ENCODE measurements at regions not wholly inside any gene's neighbourhood (a gene's known extent, or its start where the extent isn't known, plus 50 kb on each side); places are given as distances from the start of the nearest gene placed in this dataset.

- peaks cover 17% of the 10 kb centered on the region; the same call in 1 of the 2 replicates for H3K9me3 Mint-ChIP-seq
- DNase-seq = no peak
- TF ChIP-seq CTCF (IDR thresholded peaks at IDR 0.05) = no peak
- no peaks in the 10 kb centered on the region for H3K4me1 Mint-ChIP-seq (ENCODE audit: low read depth)
- peaks cover 27% of the 10 kb centered on the region for H3K27me3 Mint-ChIP-seq (ENCODE audit: insufficient read depth)
- no peak overlapping the region for H3K4me3 Mint-ChIP-seq
- no peak overlapping the region for H3K27ac Mint-ChIP-seq
- H3K36me3 Mint-ChIP-seq (ENCODE audit: low read depth) = no peaks in the 10 kb centered on the region
Observed at GRCh38 chr10:133024704-133025557, 62.8 kb upstream of the ADGRA1 start.

GRCh38 chr10:133023216-133023843 lies 64.4 kb upstream of the ADGRA1 start:
- TF ChIP-seq CTCF (IDR thresholded peaks at IDR 0.05) = no peak
- H3K4me1 Mint-ChIP-seq (ENCODE audit: low read depth) = no peaks in the 10 kb centered on the region
- no peak overlapping the region for H3K27ac Mint-ChIP-seq
- H3K27me3 Mint-ChIP-seq (ENCODE audit: insufficient read depth) = peaks cover 27% of the 10 kb centered on the region
- H3K4me3 Mint-ChIP-seq = no peak overlapping the region
- peaks cover 21% of the 10 kb centered on the region; the same call in 1 of the 2 replicates for H3K9me3 Mint-ChIP-seq
- no peaks in the 10 kb centered on the region for H3K36me3 Mint-ChIP-seq (ENCODE audit: low read depth)
- no peak for DNase-seq

- no peak overlapping the region for H3K27ac Mint-ChIP-seq
- H3K4me1 Mint-ChIP-seq (ENCODE audit: low read depth) = no peaks in the 10 kb centered on the region
- peaks cover 27% of the 10 kb centered on the region for H3K27me3 Mint-ChIP-seq (ENCODE audit: insufficient read depth)
- no peaks in the 10 kb centered on the region for H3K36me3 Mint-ChIP-seq (ENCODE audit: low read depth)
- no peak for DNase-seq
- H3K4me3 Mint-ChIP-seq = no peak overlapping the region
- no peak for TF ChIP-seq CTCF (IDR thresholded peaks at IDR 0.05)
- peaks cover 21% of the 10 kb centered on the region; the same call in 1 of the 2 replicates for H3K9me3 Mint-ChIP-seq
Observed at GRCh38 chr10:133022776-133023100, 65.0 kb upstream of the ADGRA1 start.

GRCh38 chr10:133021963-133022775 lies 65.6 kb upstream of the ADGRA1 start:
- H3K27me3 Mint-ChIP-seq (ENCODE audit: insufficient read depth) = peaks cover 22% of the 10 kb centered on the region
- no peak for DNase-seq
- no peak for TF ChIP-seq CTCF (IDR thresholded peaks at IDR 0.05)
- H3K4me1 Mint-ChIP-seq (ENCODE audit: low read depth) = no peaks in the 10 kb centered on the region
- no peak overlapping the region for H3K4me3 Mint-ChIP-seq
- no peaks in the 10 kb centered on the region for H3K36me3 Mint-ChIP-seq (ENCODE audit: low read depth)
- H3K9me3 Mint-ChIP-seq = peaks cover 21% of the 10 kb centered on the region; the same call in 1 of the 2 replicates
- H3K27ac Mint-ChIP-seq = no peak overlapping the region

GRCh38 chr10:133021116-133021962 lies 66.4 kb upstream of the ADGRA1 start:
- Mint-ChIP-seq H3K27me3 (ENCODE audit: insufficient read depth) (peaks cover 18% of the 10 kb centered on the region), H3K27ac (no peak overlapping the region), H3K4me1 (ENCODE audit: low read depth) (no peaks in the 10 kb centered on the region), H3K4me3 (no peak overlapping the region), H3K36me3 (ENCODE audit: low read depth) (no peaks in the 10 kb centered on the region), H3K9me3 (peaks cover 21% of the 10 kb centered on the region; the same call in 1 of the 2 replicates)
- no peak for DNase-seq
- TF ChIP-seq CTCF (IDR thresholded peaks at IDR 0.05) = no peak
